Osteocyte (in vitro differentiated cells): ENCODE measurements at regions not wholly inside any gene's neighbourhood (a gene's known extent, or its start where the extent isn't known, plus 50 kb on each side); places are given as distances from the start of the nearest gene placed in this dataset.

Experiments used
- DNase-seq: peaks from one replicate; pipeline ENCODE4 v3.0.0; 2021; ENCODE audit warnings: mixed read lengths; ENCODE audit not compliant: unreplicated experiment; ENCODE audit errors: extremely low spot score
- H3K27ac Mint-ChIP-seq: one replicate; pipeline ENCODE4 v1.8.0; 2021; ENCODE audit warnings: mild to moderate bottlenecking, mixed read lengths; ENCODE audit not compliant: unreplicated experiment
- H3K27me3 Mint-ChIP-seq: one replicate; pipeline ENCODE4 v1.8.0; 2021; ENCODE audit warnings: mixed read lengths; ENCODE audit not compliant: unreplicated experiment
- H3K36me3 Mint-ChIP-seq: one replicate; pipeline ENCODE4 v1.8.0; 2021; ENCODE audit warnings: mixed read lengths; ENCODE audit not compliant: unreplicated experiment
- H3K4me1 Mint-ChIP-seq: one replicate; pipeline ENCODE4 v1.8.0; 2021; ENCODE audit warnings: mixed read lengths; ENCODE audit not compliant: unreplicated experiment
- H3K4me3 Mint-ChIP-seq: one replicate; pipeline ENCODE4 v1.8.0; 2021; ENCODE audit warnings: mild to moderate bottlenecking, moderate library complexity, mixed read lengths; ENCODE audit not compliant: unreplicated experiment
- H3K9me3 Mint-ChIP-seq: one replicate; pipeline ENCODE4 v1.8.0; 2021; ENCODE audit warnings: mixed read lengths; ENCODE audit not compliant: unreplicated experiment
- CTCF ChIP-seq: fragments of 200-600 bp; sonication (generic); IDR thresholded peaks from 2 replicates; pipeline ENCODE4 v1.5.0; 2021; ENCODE audit warnings: antibody characterized with exemption, mild to moderate bottlenecking, moderate library complexity

- Mint-ChIP-seq H3K4me3 (no peak overlapping the region), H3K4me1 (no peaks in the 10 kb centered on the region), H3K27me3 (peaks cover 7% of the 10 kb centered on the region), H3K27ac (no peak overlapping the region), H3K9me3 (no peaks in the 10 kb centered on the region), H3K36me3 (no peaks in the 10 kb centered on the region)
- DNase-seq = no peak
- no peak for TF ChIP-seq CTCF
Observed at GRCh38 chr16:73521499-73521898, 473.6 kb upstream of the ZFHX3 start.

GRCh38 chr16:73515616-73516015 is 467.7 kb upstream of the ZFHX3 start:
- Mint-ChIP-seq H3K27me3 (peaks cover 14% of the 10 kb centered on the region), H3K27ac (no peak overlapping the region), H3K4me3 (no peak overlapping the region), H3K4me1 (no peaks in the 10 kb centered on the region), H3K36me3 (no peaks in the 10 kb centered on the region), H3K9me3 (no peaks in the 10 kb centered on the region)
- no peak for TF ChIP-seq CTCF
- no peak for DNase-seq

- H3K9me3 Mint-ChIP-seq = no peaks in the 10 kb centered on the region
- H3K36me3 Mint-ChIP-seq = no peaks in the 10 kb centered on the region
- no peaks in the 10 kb centered on the region for H3K4me1 Mint-ChIP-seq
- H3K4me3 Mint-ChIP-seq = no peak overlapping the region
- H3K27ac Mint-ChIP-seq = no peak overlapping the region
- no peak for DNase-seq
- TF ChIP-seq CTCF = no peak
- peaks cover 6% of the 10 kb centered on the region for H3K27me3 Mint-ChIP-seq
Observed at GRCh38 chr16:73510852-73511251, 462.9 kb upstream of the ZFHX3 start.

GRCh38 chr16:73506568-73507056 is 458.7 kb upstream of the ZFHX3 start:
- Mint-ChIP-seq H3K27me3 (peaks cover 3% of the 10 kb centered on the region), H3K4me3 (no peak overlapping the region), H3K9me3 (no peaks in the 10 kb centered on the region), H3K27ac (no peak overlapping the region), H3K36me3 (no peaks in the 10 kb centered on the region), H3K4me1 (no peaks in the 10 kb centered on the region)
- no peak for TF ChIP-seq CTCF
- DNase-seq = no peak

- Mint-ChIP-seq H3K4me1 (no peaks in the 10 kb centered on the region), H3K27me3 (no peaks in the 10 kb centered on the region), H3K9me3 (no peaks in the 10 kb centered on the region), H3K27ac (no peak overlapping the region), H3K4me3 (no peak overlapping the region), H3K36me3 (no peaks in the 10 kb centered on the region)
- TF ChIP-seq CTCF = no peak
- DNase-seq = no peak
Observed at GRCh38 chr16:73505577-73505976, 457.6 kb upstream of the ZFHX3 start.
